GM12864 (cell line): ENCODE measurements at regions not wholly inside any gene's neighbourhood (a gene's known extent, or its start where the extent isn't known, plus 50 kb on each side); places are given as distances from the start of the nearest gene placed in this dataset.
"Not testable (repeated sequence)": the region's sequence is repeated elsewhere in the genome, so short reads cannot be mapped to it uniquely, and the experiment has no call there.

Experiments used
- DNase-seq: peaks from one replicate; pipeline ENCODE4 v3.0.0-alpha.2; 2011; ENCODE audit warnings: low read depth
- H3K4me3 ChIP-seq: 2 replicates; pipeline ENCODE4 v1.5.1; 2011; ENCODE audit warnings: mild to moderate bottlenecking, low read depth, low read length, control low read depth
- TF ChIP-seq, protein P1 (sequence below): IDR thresholded peaks from 2 replicates; pipeline ENCODE4 v1.5.1; 2011; ENCODE audit warnings: low read depth, mild to moderate bottlenecking, moderate library complexity, low read length, control low read depth, inconsistent platforms; ENCODE audit errors: missing control alignments

GRCh38 chr5:60458666-60459065 lies 241.3 kb downstream of the DEPDC1B start:
- TF ChIP-seq, protein P1, sequence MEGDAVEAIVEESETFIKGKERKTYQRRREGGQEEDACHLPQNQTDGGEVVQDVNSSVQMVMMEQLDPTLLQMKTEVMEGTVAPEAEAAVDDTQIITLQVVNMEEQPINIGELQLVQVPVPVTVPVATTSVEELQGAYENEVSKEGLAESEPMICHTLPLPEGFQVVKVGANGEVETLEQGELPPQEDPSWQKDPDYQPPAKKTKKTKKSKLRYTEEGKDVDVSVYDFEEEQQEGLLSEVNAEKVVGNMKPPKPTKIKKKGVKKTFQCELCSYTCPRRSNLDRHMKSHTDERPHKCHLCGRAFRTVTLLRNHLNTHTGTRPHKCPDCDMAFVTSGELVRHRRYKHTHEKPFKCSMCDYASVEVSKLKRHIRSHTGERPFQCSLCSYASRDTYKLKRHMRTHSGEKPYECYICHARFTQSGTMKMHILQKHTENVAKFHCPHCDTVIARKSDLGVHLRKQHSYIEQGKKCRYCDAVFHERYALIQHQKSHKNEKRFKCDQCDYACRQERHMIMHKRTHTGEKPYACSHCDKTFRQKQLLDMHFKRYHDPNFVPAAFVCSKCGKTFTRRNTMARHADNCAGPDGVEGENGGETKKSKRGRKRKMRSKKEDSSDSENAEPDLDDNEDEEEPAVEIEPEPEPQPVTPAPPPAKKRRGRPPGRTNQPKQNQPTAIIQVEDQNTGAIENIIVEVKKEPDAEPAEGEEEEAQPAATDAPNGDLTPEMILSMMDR: no peak
- H3K4me3 ChIP-seq: no peak overlapping the region
- DNase-seq: no peak

GRCh38 chr5:60457233-60457632 lies 242.7 kb downstream of the DEPDC1B start:
- DNase-seq: no peak
- TF ChIP-seq, protein P1: no peak

GRCh38 chr5:60455589-60455988 lies 244.4 kb downstream of the DEPDC1B start:
- H3K4me3 ChIP-seq: no peak overlapping the region
- TF ChIP-seq, protein P1: no peak
- DNase-seq: no peak

More at GRCh38 chr5:60457233-60457632, 242.7 kb downstream of the DEPDC1B start:
- H3K4me3 ChIP-seq: no peak overlapping the region

- not testable (repeated sequence) for DNase-seq, H3K4me3 ChIP-seq
Observed at GRCh38 chr5:60454277-60454676, 245.7 kb downstream of the DEPDC1B start.

DNA sequence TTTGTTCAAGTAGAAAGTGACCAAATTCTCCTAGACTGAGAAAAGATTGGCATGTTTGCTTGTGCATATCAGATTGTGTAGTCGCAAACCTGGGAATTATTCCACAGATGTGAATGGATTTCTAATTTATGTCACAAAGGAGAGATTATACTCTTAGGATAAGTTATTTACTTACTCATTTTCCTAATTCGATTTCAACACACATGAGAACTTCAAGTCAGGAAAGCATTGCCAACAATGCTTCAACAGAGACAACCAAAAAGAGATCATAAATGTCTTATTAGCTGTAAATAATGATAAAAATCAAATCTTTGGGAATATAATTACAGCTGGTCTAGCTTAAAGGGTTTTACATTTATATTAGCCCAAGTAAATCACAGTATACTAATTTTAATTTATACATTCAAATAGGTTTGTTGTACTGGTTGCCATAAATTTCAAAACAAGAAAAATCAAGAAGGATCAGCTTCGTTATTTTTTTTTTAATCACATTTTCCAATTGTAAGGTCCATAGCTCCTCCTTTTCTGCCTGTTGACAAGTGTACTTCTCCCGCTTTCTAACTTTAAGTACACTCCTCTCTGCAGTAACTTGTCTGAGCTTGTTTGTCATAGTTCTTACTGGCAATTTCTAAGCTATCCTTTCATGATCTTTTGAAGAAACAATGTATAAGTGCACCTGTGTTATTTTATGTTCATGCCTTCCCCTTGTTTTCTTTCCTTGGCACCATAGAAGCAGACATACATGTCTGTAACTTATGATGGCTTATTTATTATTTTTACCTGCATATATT lies 246.6 kb downstream of the DEPDC1B start:
- no peak overlapping the region for H3K4me3 ChIP-seq
- TF ChIP-seq, protein P1: no peak
- no peak for DNase-seq

GRCh38 chr5:60448600-60448999 lies 251.4 kb downstream of the DEPDC1B start:
- TF ChIP-seq, protein P1: no peak
- no peak overlapping the region for H3K4me3 ChIP-seq
- no peak for DNase-seq

DNA sequence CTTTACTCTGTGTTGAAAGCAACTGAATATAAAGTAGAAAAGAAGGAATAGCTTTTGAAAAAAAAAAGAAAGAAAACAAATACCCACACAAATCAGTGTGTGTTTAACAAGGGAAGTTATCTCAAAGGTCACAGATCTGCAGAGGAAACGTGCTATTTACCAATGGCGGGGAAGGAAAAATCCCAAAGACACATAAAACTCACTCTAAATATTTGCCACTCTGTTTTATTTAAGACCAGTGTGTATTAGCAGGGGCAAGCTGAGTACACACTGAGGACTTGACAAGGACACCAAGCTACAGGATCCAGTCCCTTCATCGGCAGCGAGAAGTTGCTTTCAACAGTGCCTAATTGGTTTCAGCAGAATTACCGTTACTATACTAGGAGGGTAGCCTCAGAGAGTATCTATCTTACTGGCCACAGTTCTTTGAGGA lies 252.5 kb downstream of the DEPDC1B start:
- H3K4me3 ChIP-seq: no peak overlapping the region
- TF ChIP-seq, protein P1: no peak
- DNase-seq: no peak
